Fibroblast of the aortic adventitia (primary cell): ENCODE measurements at regions not wholly inside any gene's neighbourhood (a gene's known extent, or its start where the extent isn't known, plus 50 kb on each side); places are given as distances from the start of the nearest gene placed in this dataset.

Source experiments
- DNase-seq: peaks from one replicate; pipeline ENCODE4 v3.0.0-alpha.2; 2010; ENCODE audit warnings: low read depth
- H3K4me3 ChIP-seq: 2 replicates; pipeline ENCODE4 v1.5.1; 2011; ENCODE audit warnings: low read depth, mild to moderate bottlenecking, control low read depth, low read length, moderate library complexity
- TF ChIP-seq, protein P1 (sequence below): IDR thresholded peaks from 2 replicates; pipeline ENCODE4 v1.5.1; 2011; ENCODE audit warnings: mild to moderate bottlenecking, low read length, control low read depth, inconsistent platforms; ENCODE audit not compliant: insufficient read depth

DNA sequence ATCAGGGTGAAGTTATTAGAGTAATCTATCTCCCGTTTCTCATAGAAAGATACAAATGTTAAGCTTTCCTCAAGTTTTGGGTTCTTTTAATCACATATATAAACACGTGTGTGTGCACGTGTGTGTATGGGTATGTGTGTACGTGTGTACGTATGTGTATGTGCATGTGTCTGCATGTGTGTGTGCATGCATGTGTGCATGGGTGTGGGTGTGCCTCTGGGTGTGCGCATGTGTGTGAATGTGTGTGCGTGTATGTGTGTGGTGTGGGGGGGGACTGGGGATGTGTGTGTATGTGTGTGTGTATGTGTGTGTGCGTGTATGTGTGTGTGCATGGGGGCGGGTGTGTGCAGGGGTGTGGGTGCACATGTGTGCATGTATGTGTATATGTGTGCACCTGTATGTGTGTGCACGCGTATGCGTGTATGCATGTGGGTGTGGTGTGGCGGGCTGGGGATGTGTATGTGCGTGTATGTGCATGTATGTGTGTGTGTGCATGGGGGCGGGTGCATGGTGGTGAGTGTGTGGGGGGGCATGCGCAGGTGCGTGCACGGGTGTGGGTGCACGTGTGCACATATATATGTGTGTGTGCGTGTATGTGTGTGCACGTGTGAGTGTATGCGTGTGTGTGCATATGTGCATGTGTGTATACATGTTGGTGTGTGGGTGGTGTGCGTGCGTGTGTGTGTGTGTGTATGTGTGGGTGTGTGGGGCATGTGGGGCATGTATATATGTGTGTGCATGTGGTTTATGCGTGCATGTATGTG is 304.0 kb downstream of the MBD2 start:
- no peak overlapping the region for H3K4me3 ChIP-seq
- no peak for DNase-seq
- TF ChIP-seq, protein P1, sequence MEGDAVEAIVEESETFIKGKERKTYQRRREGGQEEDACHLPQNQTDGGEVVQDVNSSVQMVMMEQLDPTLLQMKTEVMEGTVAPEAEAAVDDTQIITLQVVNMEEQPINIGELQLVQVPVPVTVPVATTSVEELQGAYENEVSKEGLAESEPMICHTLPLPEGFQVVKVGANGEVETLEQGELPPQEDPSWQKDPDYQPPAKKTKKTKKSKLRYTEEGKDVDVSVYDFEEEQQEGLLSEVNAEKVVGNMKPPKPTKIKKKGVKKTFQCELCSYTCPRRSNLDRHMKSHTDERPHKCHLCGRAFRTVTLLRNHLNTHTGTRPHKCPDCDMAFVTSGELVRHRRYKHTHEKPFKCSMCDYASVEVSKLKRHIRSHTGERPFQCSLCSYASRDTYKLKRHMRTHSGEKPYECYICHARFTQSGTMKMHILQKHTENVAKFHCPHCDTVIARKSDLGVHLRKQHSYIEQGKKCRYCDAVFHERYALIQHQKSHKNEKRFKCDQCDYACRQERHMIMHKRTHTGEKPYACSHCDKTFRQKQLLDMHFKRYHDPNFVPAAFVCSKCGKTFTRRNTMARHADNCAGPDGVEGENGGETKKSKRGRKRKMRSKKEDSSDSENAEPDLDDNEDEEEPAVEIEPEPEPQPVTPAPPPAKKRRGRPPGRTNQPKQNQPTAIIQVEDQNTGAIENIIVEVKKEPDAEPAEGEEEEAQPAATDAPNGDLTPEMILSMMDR = no peak

DNA sequence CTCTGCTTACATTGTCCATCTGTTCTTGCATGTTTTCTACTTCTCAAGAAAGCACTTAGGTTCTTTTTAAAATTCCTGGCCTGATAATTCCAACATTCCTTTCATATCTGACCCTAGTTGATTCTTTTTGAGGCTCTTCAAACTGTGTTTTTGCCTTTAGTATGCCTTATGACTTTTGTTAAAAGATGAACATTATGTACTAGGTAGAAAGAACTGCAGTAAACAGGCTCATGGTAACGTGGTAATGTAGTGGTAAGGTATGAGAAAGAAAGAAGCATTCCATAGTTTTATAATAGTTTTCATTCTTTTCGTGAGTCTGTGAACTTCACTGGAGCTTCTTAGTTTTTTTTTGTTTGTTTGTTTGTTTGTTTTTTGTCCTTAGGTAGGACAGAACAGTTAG is 306.4 kb downstream of the MBD2 start:
- H3K4me3 ChIP-seq = no peak overlapping the region
- TF ChIP-seq, protein P1 = no peak
- DNase-seq = no peak

DNA sequence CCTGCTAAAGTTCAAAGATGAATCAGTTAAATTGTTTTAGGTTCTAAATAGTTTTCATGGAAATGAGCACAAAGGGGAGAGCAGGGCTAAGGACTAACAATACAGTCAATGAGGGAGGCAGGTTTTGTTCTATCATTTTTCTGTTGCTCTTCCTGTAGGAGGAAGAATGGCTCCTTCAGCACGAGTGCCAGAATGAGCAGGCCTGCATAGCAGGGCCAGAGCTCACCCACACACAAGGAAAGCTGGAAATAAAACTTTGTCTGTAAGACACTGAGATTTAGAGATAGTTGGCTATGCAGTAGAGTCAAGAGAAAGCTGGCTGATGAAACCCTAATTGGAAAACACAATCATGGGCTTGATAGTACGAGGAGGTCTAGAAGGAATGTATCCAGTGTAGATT is 313.3 kb downstream of the MBD2 start:
- no peak overlapping the region for H3K4me3 ChIP-seq
- no peak for DNase-seq
- TF ChIP-seq, protein P1 = no peak

DNA sequence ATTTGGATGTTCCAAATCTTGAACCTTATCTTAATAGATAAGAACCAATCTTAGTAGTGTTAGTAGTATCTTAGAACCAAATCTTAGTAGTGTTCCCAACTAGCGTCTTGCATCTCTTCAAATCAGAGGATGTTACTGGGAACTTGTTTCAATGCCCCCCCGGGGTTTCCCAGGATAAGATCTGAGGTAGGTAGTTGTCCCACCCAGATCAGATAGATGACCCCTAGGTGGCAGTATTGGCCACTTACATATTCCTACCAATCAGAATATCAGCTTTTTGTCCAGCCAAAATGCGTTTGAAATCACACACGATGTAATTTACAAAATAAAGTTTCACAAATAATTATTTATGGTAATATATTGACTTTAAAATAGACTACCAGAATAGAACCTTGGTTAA is 314.8 kb downstream of the MBD2 start:
- peak; percentile 9 for DNase-seq
- H3K4me3 ChIP-seq = no peak overlapping the region
- TF ChIP-seq, protein P1 = peak; percentile 23

DNA sequence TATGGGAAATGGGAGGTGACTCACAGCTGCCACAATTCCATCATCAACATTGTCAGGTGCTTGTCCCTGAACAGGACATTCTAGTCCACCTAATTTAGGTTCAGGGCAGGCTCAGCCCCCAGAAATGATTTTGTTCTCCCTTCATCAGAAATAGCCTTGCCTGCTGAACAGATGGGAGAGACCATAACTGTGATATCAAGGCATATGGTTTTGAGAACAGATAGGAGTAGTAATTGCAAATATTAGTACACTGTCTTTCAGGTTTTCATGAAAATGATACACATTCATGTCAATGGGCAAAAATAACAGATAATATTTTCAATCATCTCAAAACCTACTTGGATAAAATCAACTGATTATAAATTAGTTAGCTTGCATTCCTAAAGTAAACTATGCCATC is 316.5 kb downstream of the MBD2 start:
- no peak for DNase-seq
- H3K4me3 ChIP-seq = no peak overlapping the region
- TF ChIP-seq, protein P1 = no peak

DNA sequence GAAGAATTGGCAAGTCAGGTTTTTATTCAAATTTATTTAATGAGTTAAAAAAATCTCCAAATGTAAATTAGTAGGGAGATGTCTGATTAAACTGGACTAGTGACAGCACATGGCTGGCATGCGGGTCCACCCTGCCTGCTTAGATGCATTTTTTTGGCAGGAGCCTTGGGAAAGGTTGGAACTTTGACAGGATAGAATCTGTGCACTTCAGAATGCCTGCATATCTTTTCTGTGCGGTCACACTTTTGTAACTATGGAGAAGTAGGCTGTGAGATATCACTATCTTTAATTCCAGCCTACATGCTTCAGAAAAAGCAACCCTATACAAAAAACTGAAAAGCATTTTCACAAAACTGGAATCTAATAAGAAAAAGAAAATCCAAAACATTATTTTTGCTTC is 317.8 kb downstream of the MBD2 start:
- H3K4me3 ChIP-seq = no peak overlapping the region
- DNase-seq = peak; percentile 40
- TF ChIP-seq, protein P1 = no peak
